C1 segment of cervical spinal cord (tissue), 14 donors: ENCODE measurements at regions not wholly inside any gene's neighbourhood (a gene's known extent, or its start where the extent isn't known, plus 50 kb on each side); places are given as distances from the start of the nearest gene placed in this dataset.

ENCODE experiments used
- DNase-seq, 14 donors: peaks; one replicate each; lab custom pipeline; 2025; lab: John Stamatoyannopoulos, UW

- DNase-seq, result no peak
These were observed 274.6 kb downstream of the LRATD1 start for GRCh38 chr2:14907014-14907612.

GRCh38 chr2:14909795-14910194 is 277.3 kb downstream of the LRATD1 start:
- no peak for DNase-seq

GRCh38 chr2:14910654-14911053 is 278.1 kb downstream of the LRATD1 start:
- no peak for DNase-seq

GRCh38 chr2:14915983-14916382 is 283.5 kb downstream of the LRATD1 start:
- DNase-seq, result no peak

- DNase-seq, result no peak
These were observed 291.5 kb downstream of the LRATD1 start for GRCh38 chr2:14923820-14924580.

GRCh38 chr2:14925471-14925870 is 293.0 kb downstream of the LRATD1 start:
- DNase-seq, result no peak

- no peak for DNase-seq
These were observed 294.6 kb downstream of the LRATD1 start for GRCh38 chr2:14927021-14927564.

GRCh38 chr2:14928056-14928455 is 295.5 kb downstream of the LRATD1 start:
- no peak for DNase-seq

- DNase-seq, result no peak
These were observed 297.9 kb downstream of the LRATD1 start for GRCh38 chr2:14930441-14930840.

GRCh38 chr2:14932285-14932684 is 299.8 kb downstream of the LRATD1 start:
- no peak for DNase-seq

GRCh38 chr2:14933753-14934152 is 301.2 kb downstream of the LRATD1 start:
- no peak for DNase-seq

GRCh38 chr2:14936426-14936825 is 303.9 kb downstream of the LRATD1 start:
- no peak for DNase-seq

GRCh38 chr2:14937336-14937735 is 304.8 kb downstream of the LRATD1 start:
- no peak for DNase-seq

- peak in 10 of 14 donors; percentile 2 to 66 (median 12) for DNase-seq
These were observed 308.7 kb downstream of the LRATD1 start for GRCh38 chr2:14941151-14941631.

GRCh38 chr2:14942987-14943386 is 310.5 kb downstream of the LRATD1 start:
- DNase-seq, result no peak

GRCh38 chr2:14944562-14945346 is 312.2 kb downstream of the LRATD1 start:
- no peak for DNase-seq

GRCh38 chr2:14951569-14952285 is 319.2 kb downstream of the LRATD1 start:
- DNase-seq, result no peak

GRCh38 chr2:14952400-14952963 is 320.0 kb downstream of the LRATD1 start:
- no peak for DNase-seq

GRCh38 chr2:14960686-14961324 is 328.3 kb downstream of the LRATD1 start:
- DNase-seq, result no peak

- DNase-seq, result no peak
These were observed 335.2 kb downstream of the LRATD1 start for GRCh38 chr2:14967729-14968128.

GRCh38 chr2:14975381-14975780 is 342.9 kb downstream of the LRATD1 start:
- DNase-seq, result no peak
